ENCODE measurements at regions not wholly inside any gene's neighbourhood (a gene's known extent, or its start where the extent isn't known, plus 50 kb on each side); places are given as distances from the start of the nearest gene placed in this dataset.
"Not testable (repeated sequence)": the region's sequence is repeated elsewhere in the genome, so short reads cannot be mapped to it uniquely, and the experiment has no call there.

GRCh38 chr2:53516650-53517049 lies 251.0 kb upstream of the CHAC2 start:
- no peaks in the 10 kb centered on the region for H3K4me1 Mint-ChIP-seq (ENCODE audit: low read depth)
- intact Hi-C loops (cut with micrococcal nuclease): no loop called here
- H3K27me3 Mint-ChIP-seq: no peaks in the 10 kb centered on the region
- H3K27ac Mint-ChIP-seq: no peak overlapping the region
- H3K36me3 Mint-ChIP-seq (ENCODE audit: low read depth): no peaks in the 10 kb centered on the region
- H3K9me3 Mint-ChIP-seq: no peaks in the 10 kb centered on the region
- no peak overlapping the region for H3K4me3 Mint-ChIP-seq

- no peak overlapping the region for H3K4me3 Mint-ChIP-seq
- H3K9me3 Mint-ChIP-seq: no peaks in the 10 kb centered on the region
- H3K27me3 Mint-ChIP-seq: no peaks in the 10 kb centered on the region
- no peaks in the 10 kb centered on the region for H3K36me3 Mint-ChIP-seq (ENCODE audit: low read depth)
- H3K27ac Mint-ChIP-seq: no peak overlapping the region
- intact Hi-C loops (cut with micrococcal nuclease): no loop called here
- no peaks in the 10 kb centered on the region for H3K4me1 Mint-ChIP-seq (ENCODE audit: low read depth)
These were observed 251.9 kb upstream of the CHAC2 start for GRCh38 chr2:53515435-53516332.

GRCh38 chr2:53513167-53513666 lies 254.4 kb upstream of the CHAC2 start:
- Mint-ChIP-seq H3K36me3 (ENCODE audit: low read depth) (no peaks in the 10 kb centered on the region), H3K4me3 (no peak overlapping the region), H3K9me3 (no peaks in the 10 kb centered on the region), H3K27me3 (no peaks in the 10 kb centered on the region), H3K4me1 (ENCODE audit: low read depth) (no peaks in the 10 kb centered on the region), H3K27ac (no peak overlapping the region)
- intact Hi-C loops (cut with micrococcal nuclease): no loop called here

GRCh38 chr2:53512071-53512826 lies 255.4 kb upstream of the CHAC2 start:
- Mint-ChIP-seq H3K9me3 (no peaks in the 10 kb centered on the region), H3K27ac (no peak overlapping the region), H3K4me1 (ENCODE audit: low read depth) (no peaks in the 10 kb centered on the region), H3K36me3 (ENCODE audit: low read depth) (no peaks in the 10 kb centered on the region), H3K4me3 (no peak overlapping the region), H3K27me3 (no peaks in the 10 kb centered on the region)
- intact Hi-C loops (cut with micrococcal nuclease): no loop called here

DNA sequence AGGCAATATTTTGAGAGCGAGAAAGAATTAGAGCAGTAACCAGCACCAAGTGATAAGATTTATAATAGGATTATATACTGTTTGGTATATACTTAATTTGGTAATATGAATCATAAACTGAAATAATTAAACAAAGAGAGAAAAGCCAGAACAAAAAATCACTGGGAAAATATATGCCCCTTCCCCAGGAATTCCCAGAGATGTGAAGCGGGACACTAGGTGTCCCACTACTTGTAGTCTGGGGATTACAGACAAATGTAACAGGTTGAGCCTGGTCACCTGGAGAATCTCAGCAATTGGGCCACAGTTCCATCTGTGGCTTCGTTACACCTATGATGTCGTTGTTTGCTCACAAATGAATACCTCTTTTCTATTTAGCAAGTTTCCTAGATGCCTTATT lies 256.1 kb upstream of the CHAC2 start:
- H3K27ac Mint-ChIP-seq: no peak overlapping the region
- no peaks in the 10 kb centered on the region for H3K4me1 Mint-ChIP-seq (ENCODE audit: low read depth)
- no peaks in the 10 kb centered on the region for H3K9me3 Mint-ChIP-seq
- no peaks in the 10 kb centered on the region for H3K36me3 Mint-ChIP-seq (ENCODE audit: low read depth)
- H3K27me3 Mint-ChIP-seq: no peaks in the 10 kb centered on the region
- no peak overlapping the region for H3K4me3 Mint-ChIP-seq
- intact Hi-C loops (cut with micrococcal nuclease): no loop called here

DNA sequence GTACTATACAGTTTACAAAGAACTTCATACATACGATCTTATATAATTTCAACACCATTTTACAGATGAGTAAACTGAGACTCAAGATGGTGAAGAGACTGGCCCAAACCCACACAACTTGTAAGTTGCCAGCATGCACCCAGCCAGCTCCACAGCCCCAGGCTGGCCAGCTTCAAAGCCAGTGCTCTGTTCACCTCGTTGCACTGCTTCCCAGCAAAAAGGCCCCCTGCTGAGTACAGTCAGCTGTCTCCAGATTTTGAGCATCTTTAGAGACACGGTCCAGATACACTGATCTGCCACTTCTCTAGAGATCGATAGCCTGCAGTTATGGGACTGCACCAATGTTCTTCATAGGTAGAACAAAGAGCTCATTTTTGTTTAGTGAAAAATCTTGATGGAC lies 257.2 kb upstream of the CHAC2 start:
- Mint-ChIP-seq H3K27me3 (no peaks in the 10 kb centered on the region), H3K4me1 (ENCODE audit: low read depth) (no peaks in the 10 kb centered on the region), H3K27ac (no peak overlapping the region), H3K36me3 (ENCODE audit: low read depth) (no peaks in the 10 kb centered on the region), H3K4me3 (no peak overlapping the region), H3K9me3 (no peaks in the 10 kb centered on the region)
- intact Hi-C loops (cut with micrococcal nuclease): no loop called here

DNA sequence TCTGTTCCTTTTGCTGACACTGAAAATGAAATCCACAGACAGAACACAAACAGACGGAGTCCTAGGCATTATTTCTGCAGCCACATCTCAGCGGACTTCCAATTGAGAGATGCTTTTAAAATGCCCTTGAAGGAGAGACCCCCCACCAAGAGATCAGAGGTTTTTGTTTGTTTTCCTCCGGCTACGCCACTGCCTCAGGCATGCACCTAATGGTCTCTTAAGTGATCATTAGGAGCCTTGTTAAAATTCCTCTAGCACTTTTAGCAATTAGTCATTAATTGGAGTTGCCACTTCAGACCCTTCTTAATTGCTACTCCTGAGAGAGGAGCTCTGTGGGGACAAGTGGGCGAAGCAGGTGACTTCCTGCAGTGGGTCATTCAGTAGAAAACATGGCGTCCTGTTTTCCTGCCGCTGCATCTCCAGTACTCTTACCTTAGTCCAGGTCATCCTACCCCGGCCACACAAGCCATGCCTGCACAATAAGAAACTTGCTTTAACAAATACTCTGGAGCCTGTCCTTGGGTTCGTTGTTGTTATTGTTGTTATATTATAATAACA lies 257.7 kb upstream of the CHAC2 start:
- no peaks in the 10 kb centered on the region for H3K36me3 Mint-ChIP-seq (ENCODE audit: low read depth)
- no peaks in the 10 kb centered on the region for H3K9me3 Mint-ChIP-seq
- intact Hi-C loops (cut with micrococcal nuclease): no loop called here
- H3K27ac Mint-ChIP-seq: no peak overlapping the region
- no peak overlapping the region for H3K4me3 Mint-ChIP-seq
- no peaks in the 10 kb centered on the region for H3K4me1 Mint-ChIP-seq (ENCODE audit: low read depth)
- no peaks in the 10 kb centered on the region for H3K27me3 Mint-ChIP-seq

DNA sequence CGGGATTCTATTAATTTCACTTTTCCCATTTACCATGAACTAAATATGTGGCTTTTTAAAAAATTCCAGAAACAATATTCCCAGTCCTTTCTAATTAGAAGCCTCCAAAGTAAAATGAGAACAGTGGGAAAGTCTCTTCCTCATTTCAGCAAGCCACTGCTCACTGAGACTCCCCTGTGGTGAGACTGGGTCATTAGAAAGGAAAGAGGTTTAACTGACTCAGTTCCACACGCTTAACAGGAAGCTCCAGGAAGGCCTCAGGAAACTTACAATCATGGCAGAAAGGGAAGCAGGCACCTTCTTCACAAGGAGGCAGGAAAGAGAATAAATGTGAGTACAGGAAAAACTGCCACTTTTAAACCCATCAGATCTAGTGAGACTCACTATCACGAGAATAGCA lies 258.9 kb upstream of the CHAC2 start:
- Mint-ChIP-seq H3K4me1 (ENCODE audit: low read depth) (no peaks in the 10 kb centered on the region), H3K9me3 (no peaks in the 10 kb centered on the region), H3K27ac (no peak overlapping the region), H3K36me3 (ENCODE audit: low read depth) (no peaks in the 10 kb centered on the region), H3K4me3 (no peak overlapping the region), H3K27me3 (no peaks in the 10 kb centered on the region)
- intact Hi-C loops (cut with micrococcal nuclease): no loop called here

GRCh38 chr2:53507070-53507469 lies 260.5 kb upstream of the CHAC2 start:
- intact Hi-C loops (cut with micrococcal nuclease); H3K4me1 Mint-ChIP-seq (ENCODE audit: low read depth); H3K36me3 Mint-ChIP-seq (ENCODE audit: low read depth); H3K27me3 Mint-ChIP-seq; H3K4me3 Mint-ChIP-seq; H3K9me3 Mint-ChIP-seq; H3K27ac Mint-ChIP-seq: not testable (repeated sequence)

- intact Hi-C loops (cut with micrococcal nuclease): no loop called here
- no peaks in the 10 kb centered on the region for H3K9me3 Mint-ChIP-seq
- no peak overlapping the region for H3K4me3 Mint-ChIP-seq
- no peaks in the 10 kb centered on the region for H3K27me3 Mint-ChIP-seq
- no peaks in the 10 kb centered on the region for H3K36me3 Mint-ChIP-seq (ENCODE audit: low read depth)
- H3K4me1 Mint-ChIP-seq (ENCODE audit: low read depth): no peaks in the 10 kb centered on the region
- no peak overlapping the region for H3K27ac Mint-ChIP-seq
These were observed 261.8 kb upstream of the CHAC2 start for GRCh38 chr2:53505826-53506225.

- H3K27ac Mint-ChIP-seq: no peak overlapping the region
- intact Hi-C loops (cut with micrococcal nuclease): no loop called here
These were observed 263.1 kb upstream of the CHAC2 start for GRCh38 chr2:53504507-53504906.

GRCh38 chr2:53500181-53500580 lies 267.4 kb upstream of the CHAC2 start:
- no peak overlapping the region for H3K4me3 Mint-ChIP-seq
- H3K9me3 Mint-ChIP-seq: no peaks in the 10 kb centered on the region
- H3K27me3 Mint-ChIP-seq: no peaks in the 10 kb centered on the region
- H3K27ac Mint-ChIP-seq: no peak overlapping the region
- H3K4me1 Mint-ChIP-seq (ENCODE audit: low read depth): no peaks in the 10 kb centered on the region
- H3K36me3 Mint-ChIP-seq (ENCODE audit: low read depth): no peaks in the 10 kb centered on the region
- intact Hi-C loops (cut with micrococcal nuclease): no loop called here

More at GRCh38 chr2:53504507-53504906, 263.1 kb upstream of the CHAC2 start:
- no peaks in the 10 kb centered on the region for H3K4me1 Mint-ChIP-seq (ENCODE audit: low read depth)
- H3K27me3 Mint-ChIP-seq: no peaks in the 10 kb centered on the region
- H3K36me3 Mint-ChIP-seq (ENCODE audit: low read depth): no peaks in the 10 kb centered on the region
- H3K4me3 Mint-ChIP-seq: no peak overlapping the region
- H3K9me3 Mint-ChIP-seq: no peaks in the 10 kb centered on the region

DNA sequence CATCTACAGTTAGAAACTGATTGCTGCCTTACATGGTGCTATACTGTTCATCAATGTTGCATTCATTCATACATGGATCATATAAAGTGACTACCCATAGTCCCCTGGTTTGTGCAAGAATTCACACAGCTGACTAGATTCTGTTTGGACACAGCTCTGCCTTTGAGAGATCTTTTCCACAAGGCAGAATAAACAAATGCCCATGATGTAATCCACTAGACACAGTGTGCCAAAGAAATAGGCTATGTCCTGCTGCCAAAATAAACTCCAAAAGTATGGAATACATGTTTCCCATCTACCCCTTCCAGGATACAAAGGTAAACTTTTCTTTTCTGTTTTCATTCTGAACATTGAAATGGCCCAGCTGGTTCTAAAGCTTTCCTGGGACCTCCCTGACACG lies 269.4 kb upstream of the CHAC2 start:
- no peaks in the 10 kb centered on the region for H3K27me3 Mint-ChIP-seq
- H3K36me3 Mint-ChIP-seq (ENCODE audit: low read depth): no peaks in the 10 kb centered on the region
- intact Hi-C loops (cut with micrococcal nuclease): no loop called here
- H3K4me3 Mint-ChIP-seq: no peak overlapping the region
- H3K4me1 Mint-ChIP-seq (ENCODE audit: low read depth): no peaks in the 10 kb centered on the region
- H3K9me3 Mint-ChIP-seq: no peaks in the 10 kb centered on the region
- H3K27ac Mint-ChIP-seq: no peak overlapping the region

DNA sequence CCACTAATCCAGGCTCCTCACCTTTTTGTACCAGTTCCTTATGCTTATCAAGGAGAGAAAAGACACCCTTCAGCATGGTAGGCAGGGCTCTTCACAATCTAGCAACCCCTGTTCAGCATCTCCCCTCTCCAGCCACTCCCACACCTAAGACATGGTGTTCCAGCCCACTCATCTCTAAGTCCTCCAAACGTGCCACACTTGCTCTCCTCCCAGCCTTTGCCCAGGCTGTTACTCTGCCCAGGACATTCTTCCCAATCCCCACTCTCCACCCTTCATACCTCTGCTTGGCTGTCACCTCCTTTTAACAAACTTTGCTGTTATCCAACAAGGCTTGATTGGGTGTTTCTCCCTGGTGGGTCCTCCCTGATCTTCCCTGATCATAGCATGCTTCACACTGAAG lies 270.6 kb upstream of the CHAC2 start:
- Mint-ChIP-seq H3K27me3 (no peaks in the 10 kb centered on the region), H3K4me1 (ENCODE audit: low read depth) (no peaks in the 10 kb centered on the region), H3K36me3 (ENCODE audit: low read depth) (no peaks in the 10 kb centered on the region), H3K4me3 (no peak overlapping the region), H3K9me3 (no peaks in the 10 kb centered on the region), H3K27ac (no peak overlapping the region)
- intact Hi-C loops (cut with micrococcal nuclease): no loop called here
